Smooth muscle cell (in vitro differentiated cells): ENCODE measurements at regions not wholly inside any gene's neighbourhood (a gene's known extent, or its start where the extent isn't known, plus 50 kb on each side); places are given as distances from the start of the nearest gene placed in this dataset.

Experiments used
- DNase-seq: peaks from one replicate; lab custom pipeline; 2025; ENCODE audit not compliant: unreplicated experiment; lab: John Stamatoyannopoulos, UW
- H2AFZ ChIP-seq: fragments of 200-600 bp; sonication (generic); 2 replicates; pipeline ENCODE4 v1.6.0; 2016; ENCODE audit warnings: antibody characterized with exemption, low read depth, mild to moderate bottlenecking
- H3F3A ChIP-seq: fragments of 200-600 bp; sonication (generic); 2 replicates; pipeline ENCODE4 v1.6.0; 2017; ENCODE audit warnings: antibody characterized with exemption, low read depth
- H3K27ac ChIP-seq: fragments of 200-600 bp; sonication (generic); 2 replicates; pipeline ENCODE4 v1.5.1; 2016; ENCODE audit warnings: low read depth, mild to moderate bottlenecking
- H3K27me3 ChIP-seq: fragments of 200-600 bp; sonication (generic); 2 replicates; pipeline ENCODE4 v1.6.1; 2016; ENCODE audit warnings: low read depth, mild to moderate bottlenecking
- H3K36me3 ChIP-seq: fragments of 200-600 bp; sonication (generic); 2 replicates; pipeline ENCODE4 v1.5.1; 2016; ENCODE audit warnings: low read depth
- H3K4me1 ChIP-seq: fragments of 200-600 bp; sonication (generic); 2 replicates; pipeline ENCODE4 v1.5.1; 2016; ENCODE audit warnings: low read depth
- H3K4me2 ChIP-seq: fragments of 200-600 bp; sonication (generic); 2 replicates; pipeline ENCODE4 v1.6.0; 2016; ENCODE audit warnings: mild to moderate bottlenecking
- H3K4me3 ChIP-seq: fragments of 200-600 bp; sonication (generic); 2 replicates; pipeline ENCODE4 v1.5.1; 2016; ENCODE audit warnings: mild to moderate bottlenecking
- H3K79me2 ChIP-seq: fragments of 200-600 bp; sonication (generic); 2 replicates; pipeline ENCODE4 v1.6.0; 2016; ENCODE audit warnings: low read depth, mild to moderate bottlenecking
- H3K9ac ChIP-seq: fragments of 200-600 bp; sonication (generic); 2 replicates; pipeline ENCODE4 v1.6.0; 2016; ENCODE audit warnings: low read depth
- H3K9me3 ChIP-seq: fragments of 200-600 bp; sonication (generic); replicated peaks from 2 replicates; pipeline ENCODE4 v1.5.1; 2016; ENCODE audit warnings: low read depth
- H4K20me1 ChIP-seq: fragments of 200-600 bp; sonication (generic); 2 replicates; pipeline ENCODE4 v1.6.0; 2016; ENCODE audit warnings: low read depth
- WGBS: methylation state at CpG from one replicate; pipeline ENCODE4 v1.1.7; 2016; ENCODE audit warnings: low lambda C conversion rate; 5-methylcytosine and 5-hydroxymethylcytosine counted together
- TF ChIP-seq, protein P1 (sequence below): fragments of 200-600 bp; sonication (generic); IDR thresholded peaks from 2 replicates; pipeline ENCODE4 v1.5.1; 2017; ENCODE audit warnings: borderline replicate concordance, mild to moderate bottlenecking, antibody characterized with exemption; ENCODE audit not compliant: insufficient read depth, poor library complexity, severe bottlenecking

DNA sequence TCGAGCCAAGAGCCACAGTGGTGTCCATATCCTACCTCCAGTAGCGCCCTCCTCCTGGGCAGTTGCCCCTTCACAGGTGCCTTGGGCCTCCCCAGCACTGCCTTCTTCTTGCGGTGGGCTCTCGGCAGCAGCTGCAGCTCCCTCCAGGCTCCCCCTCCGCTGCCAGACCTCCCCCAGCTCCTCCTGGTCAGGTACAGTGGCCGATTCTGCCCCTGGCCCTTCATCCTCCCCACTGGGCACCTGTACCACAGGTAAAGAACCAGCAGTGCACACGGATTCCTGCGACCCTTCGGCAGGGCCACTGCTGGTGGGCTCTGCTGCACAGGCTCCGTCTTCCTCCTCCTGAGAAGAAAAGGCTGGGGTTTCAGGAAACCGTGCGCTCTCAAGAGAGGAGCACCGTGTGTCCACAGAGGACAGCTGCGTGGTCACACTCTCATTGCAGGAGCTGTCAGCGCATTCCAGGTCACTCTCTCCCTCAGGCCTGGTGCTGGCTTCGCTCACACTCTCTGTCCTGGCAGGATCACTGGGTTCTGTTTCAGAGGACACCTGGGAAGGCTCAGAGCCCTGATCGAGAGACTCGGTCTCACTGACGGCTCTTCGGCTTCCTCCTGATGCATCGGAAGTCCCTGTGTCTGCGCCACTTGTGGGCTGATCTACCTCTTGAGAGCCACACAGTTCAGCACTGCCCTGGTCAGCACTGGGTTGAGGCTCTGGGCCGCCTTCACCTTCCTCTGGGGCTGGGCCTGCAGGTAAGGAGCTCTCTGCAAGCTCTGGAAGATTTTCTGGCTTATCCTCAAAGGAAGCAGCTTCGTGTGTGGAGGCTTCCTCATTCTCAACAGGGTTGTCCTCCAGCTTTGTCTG is 147.4 kb upstream of the STK17B start:
- Histone ChIP-seq H2AFZ (no peak overlapping the region), H3K4me2 (no peak overlapping the region), H3K9me3 (no peaks in the 10 kb centered on the region), H3K36me3 (no peaks in the 10 kb centered on the region), H3K79me2 (no peaks in the 10 kb centered on the region), H3K4me1 (peaks cover 17% of the 10 kb centered on the region), H4K20me1 (no peaks in the 10 kb centered on the region), H3K27ac (no peak overlapping the region), H3K9ac (no peak overlapping the region), H3F3A (peaks cover 4% of the 10 kb centered on the region), H3K27me3 (no peaks in the 10 kb centered on the region), H3K4me3 (no peak overlapping the region)
- TF ChIP-seq, protein P1, sequence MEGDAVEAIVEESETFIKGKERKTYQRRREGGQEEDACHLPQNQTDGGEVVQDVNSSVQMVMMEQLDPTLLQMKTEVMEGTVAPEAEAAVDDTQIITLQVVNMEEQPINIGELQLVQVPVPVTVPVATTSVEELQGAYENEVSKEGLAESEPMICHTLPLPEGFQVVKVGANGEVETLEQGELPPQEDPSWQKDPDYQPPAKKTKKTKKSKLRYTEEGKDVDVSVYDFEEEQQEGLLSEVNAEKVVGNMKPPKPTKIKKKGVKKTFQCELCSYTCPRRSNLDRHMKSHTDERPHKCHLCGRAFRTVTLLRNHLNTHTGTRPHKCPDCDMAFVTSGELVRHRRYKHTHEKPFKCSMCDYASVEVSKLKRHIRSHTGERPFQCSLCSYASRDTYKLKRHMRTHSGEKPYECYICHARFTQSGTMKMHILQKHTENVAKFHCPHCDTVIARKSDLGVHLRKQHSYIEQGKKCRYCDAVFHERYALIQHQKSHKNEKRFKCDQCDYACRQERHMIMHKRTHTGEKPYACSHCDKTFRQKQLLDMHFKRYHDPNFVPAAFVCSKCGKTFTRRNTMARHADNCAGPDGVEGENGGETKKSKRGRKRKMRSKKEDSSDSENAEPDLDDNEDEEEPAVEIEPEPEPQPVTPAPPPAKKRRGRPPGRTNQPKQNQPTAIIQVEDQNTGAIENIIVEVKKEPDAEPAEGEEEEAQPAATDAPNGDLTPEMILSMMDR = no peak
- WGBS = 97% methylated on average over 24 of the region's 24 CpGs
- no peak for DNase-seq

DNA sequence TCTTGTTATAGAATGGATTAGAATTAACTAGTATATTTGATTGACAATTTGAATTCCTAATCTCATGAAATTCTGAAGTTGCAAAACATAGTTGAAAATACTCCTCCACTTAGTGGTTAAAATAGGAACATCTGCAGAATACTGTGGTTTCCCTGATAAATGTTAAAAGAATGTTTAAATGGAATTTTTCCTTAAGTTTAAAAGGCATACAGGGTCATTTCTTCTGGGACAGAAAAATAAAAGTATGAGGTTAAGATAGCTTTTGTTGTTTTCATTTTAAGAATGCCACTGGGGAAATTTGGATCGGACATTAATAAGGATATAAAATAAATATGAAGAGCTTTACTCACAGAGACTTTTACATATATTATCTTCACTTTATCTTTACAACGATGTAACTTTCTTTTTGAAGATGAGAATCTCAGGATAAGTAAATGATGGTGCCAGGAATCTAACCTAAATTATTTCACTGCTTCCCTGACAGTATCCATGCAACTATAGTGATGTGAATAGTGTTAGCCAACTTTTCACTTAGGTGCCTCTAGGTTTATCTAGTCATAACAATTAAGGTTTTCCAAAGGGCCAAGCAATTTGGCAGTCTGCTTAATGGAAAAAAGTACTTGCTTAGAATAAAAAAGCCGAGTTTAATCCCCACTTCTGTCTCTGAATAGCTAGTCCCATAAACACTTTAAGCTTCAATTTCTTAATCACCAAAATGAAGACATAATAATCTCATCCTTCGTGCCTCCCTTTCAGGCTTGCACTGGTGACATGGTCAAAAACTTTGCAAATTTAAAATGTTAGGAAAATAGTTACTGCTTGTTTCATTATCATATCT is 151.8 kb upstream of the STK17B start:
- Histone ChIP-seq H3K27ac (peak overlapping the region; percentile 79), H2AFZ (no peak overlapping the region), H3K79me2 (no peaks in the 10 kb centered on the region), H3K9ac (peak overlapping the region; percentile 3), H3K36me3 (no peaks in the 10 kb centered on the region), H3K9me3 (no peaks in the 10 kb centered on the region), H4K20me1 (no peaks in the 10 kb centered on the region), H3F3A (peaks cover 4% of the 10 kb centered on the region), H3K4me1 (peaks cover 22% of the 10 kb centered on the region), H3K27me3 (no peaks in the 10 kb centered on the region), H3K4me3 (no peak overlapping the region), H3K4me2 (peak overlapping the region; percentile 82)
- 27% methylated on average over 4 of the region's 4 CpGs for WGBS
- TF ChIP-seq, protein P1 = no peak
- no peak for DNase-seq

DNA sequence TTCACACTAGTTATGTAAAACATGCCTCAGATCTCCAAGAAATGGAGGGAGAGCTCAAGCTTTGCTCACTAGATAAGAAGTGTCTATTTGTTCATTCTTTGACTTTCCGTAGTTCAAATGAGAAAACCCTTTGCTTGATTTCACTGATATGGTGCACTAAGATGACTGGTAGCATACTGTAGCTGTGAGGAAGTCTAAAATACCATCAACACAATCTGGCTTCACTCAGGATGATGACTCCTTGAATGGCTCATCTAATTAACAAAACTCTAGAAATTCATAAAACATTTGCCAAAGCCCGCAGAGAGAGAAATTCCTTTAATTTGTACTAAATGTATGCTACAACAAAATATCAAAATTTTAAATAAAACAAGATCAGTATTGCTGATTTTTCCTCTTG is 152.8 kb upstream of the STK17B start:
- H3K4me2 ChIP-seq = peak overlapping the region; percentile 82
- WGBS = 54% methylated on average over 2 of the region's 2 CpGs
- peaks cover 4% of the 10 kb centered on the region for H3F3A ChIP-seq
- no peaks in the 10 kb centered on the region for H3K79me2 ChIP-seq
- no peaks in the 10 kb centered on the region for H4K20me1 ChIP-seq
- H3K36me3 ChIP-seq = no peaks in the 10 kb centered on the region
- H3K9me3 ChIP-seq = no peaks in the 10 kb centered on the region
- TF ChIP-seq, protein P1 = no peak
- no peak overlapping the region for H3K4me3 ChIP-seq
- no peak for DNase-seq
- no peak overlapping the region for H3K9ac ChIP-seq
- H2AFZ ChIP-seq = no peak overlapping the region
- peak overlapping the region; percentile 79 for H3K27ac ChIP-seq
- peaks cover 22% of the 10 kb centered on the region for H3K4me1 ChIP-seq
- no peaks in the 10 kb centered on the region for H3K27me3 ChIP-seq
